NCI-H226 (cell line): ENCODE measurements at regions not wholly inside any gene's neighbourhood (a gene's known extent, or its start where the extent isn't known, plus 50 kb on each side); places are given as distances from the start of the nearest gene placed in this dataset.
"Not testable (repeated sequence)": the region's sequence is repeated elsewhere in the genome, so short reads cannot be mapped to it uniquely, and the experiment has no call there.

Source experiments
- DNase-seq: peaks from one replicate; pipeline ENCODE4 v3.0.0-alpha.2; 2015

- DNase-seq = no peak
Observed at GRCh38 chr16:66043326-66043725, 323.2 kb upstream of the CDH5 start.

DNA sequence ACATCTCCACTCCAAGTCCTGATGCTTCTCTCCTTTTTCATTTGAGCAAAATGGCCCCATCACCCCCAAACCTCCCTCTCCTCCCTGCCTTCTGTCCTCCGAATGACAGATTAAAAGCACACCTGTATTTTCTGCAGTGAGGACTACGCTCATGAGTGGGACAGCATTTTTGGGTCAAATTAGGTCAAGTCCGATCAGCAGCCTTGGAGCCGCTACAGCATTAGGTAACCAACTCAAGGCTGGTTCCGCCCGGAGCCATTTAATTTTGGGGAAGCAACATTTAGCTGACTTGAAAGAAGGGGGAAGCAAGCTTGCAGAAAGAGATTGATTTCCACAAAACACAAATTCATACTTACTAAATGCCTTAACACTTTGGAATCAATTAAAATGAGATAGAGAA is 324.1 kb upstream of the CDH5 start:
- no peak for DNase-seq

DNA sequence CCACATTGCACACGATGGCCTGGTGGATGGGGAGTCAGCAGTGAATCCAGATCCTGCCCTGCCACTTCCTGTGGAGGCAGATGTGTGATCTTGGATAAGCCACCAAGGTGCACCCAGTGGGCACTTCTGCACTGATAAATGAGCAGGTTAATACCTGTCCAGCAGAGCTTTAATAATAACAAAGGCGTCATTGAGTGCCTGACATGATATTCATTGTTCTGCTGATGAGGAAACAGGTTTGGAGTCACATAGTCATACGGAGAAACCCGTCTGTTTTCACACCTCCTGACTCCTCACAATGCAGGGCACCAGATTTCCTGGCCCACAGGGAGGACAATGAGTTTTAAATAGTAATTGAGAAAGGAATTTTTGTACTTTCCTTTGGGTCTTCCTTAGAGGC is 324.6 kb upstream of the CDH5 start:
- no peak for DNase-seq

GRCh38 chr16:66039793-66040192 is 326.7 kb upstream of the CDH5 start:
- DNase-seq = no peak

GRCh38 chr16:66036793-66037715 is 329.4 kb upstream of the CDH5 start:
- DNase-seq = no peak

DNA sequence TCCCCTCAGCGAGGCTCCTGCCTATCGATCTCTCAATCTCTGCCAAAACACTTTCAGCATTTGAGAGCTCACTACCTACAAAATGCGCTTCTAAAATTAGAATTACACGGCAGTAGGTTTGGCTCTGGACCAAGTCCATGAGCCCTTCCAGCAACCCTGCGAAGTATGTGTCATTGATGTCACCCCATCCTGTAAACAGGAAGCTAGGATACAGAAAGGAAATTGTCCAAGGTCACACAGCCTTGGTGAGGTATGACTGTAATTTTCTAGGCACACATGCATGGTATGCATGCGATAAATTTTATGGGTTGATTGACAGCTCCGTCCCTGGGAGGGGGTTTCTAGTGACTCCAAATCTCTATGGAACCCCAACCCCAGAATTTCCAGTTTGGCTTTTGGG is 330.3 kb upstream of the CDH5 start:
- no peak for DNase-seq

- DNase-seq = no peak
Observed at GRCh38 chr16:66035096-66035495, 331.4 kb upstream of the CDH5 start.

- DNase-seq = no peak
Observed at GRCh38 chr16:66032841-66033240, 333.6 kb upstream of the CDH5 start.

DNA sequence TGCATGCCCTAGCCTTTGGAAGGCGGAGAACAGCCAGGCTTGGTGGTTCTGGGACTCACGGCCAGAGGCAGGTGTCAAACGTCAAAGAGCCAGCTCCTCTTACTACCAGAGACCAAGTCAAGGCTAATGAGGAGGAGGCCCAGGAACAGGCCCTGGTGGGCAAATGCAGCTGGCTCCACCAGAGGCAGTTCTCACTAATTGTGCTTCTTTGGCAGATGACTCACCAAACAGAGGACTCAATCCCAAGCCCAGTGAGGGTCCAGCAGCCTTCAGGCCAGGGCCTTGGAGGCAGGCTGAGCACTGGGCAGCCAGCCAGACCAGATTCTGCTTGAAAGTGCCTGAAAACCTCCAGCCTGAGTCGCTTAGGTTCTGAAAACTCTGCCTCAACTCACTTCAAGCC is 336.5 kb upstream of the CDH5 start:
- peak; percentile 33 for DNase-seq

DNA sequence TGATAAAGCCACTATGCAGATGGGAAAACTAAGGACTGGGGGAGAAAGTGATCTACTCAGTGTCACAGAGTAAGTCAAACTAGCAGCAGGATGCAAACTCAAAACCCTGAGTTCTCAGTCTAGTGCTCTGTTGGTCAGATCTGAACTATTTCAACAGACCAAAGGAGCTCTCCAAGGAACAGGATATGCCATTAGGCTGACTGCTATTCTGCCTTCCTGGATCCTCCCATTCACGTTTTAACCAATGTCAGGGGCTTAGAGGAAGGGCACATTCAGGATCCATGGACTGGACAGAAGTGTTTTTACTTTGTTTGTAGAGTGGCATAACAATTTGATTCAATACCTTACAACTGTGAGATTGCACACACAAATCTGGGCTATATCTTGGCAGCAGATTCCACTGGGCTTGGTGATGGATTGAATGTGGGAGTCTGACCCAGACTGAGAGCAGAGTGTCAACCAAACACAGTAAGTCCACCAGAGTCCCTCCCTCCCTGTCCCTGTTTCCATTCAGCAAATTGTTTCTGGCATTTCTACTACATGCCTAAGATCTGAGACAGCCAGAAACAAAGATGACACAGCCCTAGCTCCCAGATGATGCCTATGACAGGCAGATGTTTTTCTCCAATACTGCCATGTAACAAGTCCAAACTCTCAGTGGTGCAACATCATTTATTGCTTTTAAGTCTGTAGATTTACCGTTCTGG is 337.8 kb upstream of the CDH5 start:
- peak; percentile 86 for DNase-seq

- DNase-seq = no peak
Observed at GRCh38 chr16:66026787-66027330, 339.6 kb upstream of the CDH5 start.

GRCh38 chr16:66026211-66026610 is 340.3 kb upstream of the CDH5 start:
- no peak for DNase-seq

DNA sequence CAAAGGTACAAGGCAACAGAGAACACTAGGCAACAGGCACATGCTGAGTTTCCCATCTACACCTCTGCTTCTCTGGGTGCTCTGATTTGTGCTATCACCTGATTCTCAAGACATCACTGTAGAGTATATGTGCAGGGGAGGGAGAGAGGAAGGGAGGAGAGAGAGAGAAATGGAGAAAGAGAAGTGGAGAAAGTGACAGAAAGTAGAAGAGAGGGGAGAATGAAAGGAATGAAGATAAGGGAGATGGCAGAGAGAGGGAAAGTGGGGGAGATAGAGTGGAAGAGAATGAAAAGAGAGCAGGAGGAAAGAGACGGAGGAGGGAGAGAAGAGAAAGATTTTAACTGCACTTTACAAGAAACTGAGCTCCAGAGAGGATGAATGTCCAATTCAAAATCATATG is 340.7 kb upstream of the CDH5 start:
- no peak for DNase-seq

DNA sequence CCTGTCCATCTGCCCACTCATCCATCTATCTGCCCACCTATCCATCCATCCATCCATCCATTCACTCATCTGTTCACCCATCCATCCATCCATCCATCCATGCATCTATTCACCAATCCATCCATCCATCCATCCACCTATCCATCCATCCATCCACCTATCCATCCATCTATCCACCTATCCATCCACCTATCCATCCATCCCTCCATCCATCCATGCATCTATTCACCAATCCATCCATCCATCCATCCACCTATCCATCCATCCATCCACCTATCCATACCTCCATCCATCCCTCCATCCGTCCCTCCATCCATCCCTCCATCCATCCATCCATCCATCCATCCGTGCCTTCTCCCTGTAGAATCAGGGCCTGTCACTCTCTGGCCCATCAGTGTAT is 341.9 kb upstream of the CDH5 start:
- DNase-seq = not testable (repeated sequence)

- DNase-seq = no peak
Observed at GRCh38 chr16:66023481-66023880, 343.0 kb upstream of the CDH5 start.

- DNase-seq = peak; percentile 40
Observed at GRCh38 chr16:66020642-66021041, 345.8 kb upstream of the CDH5 start.

DNA sequence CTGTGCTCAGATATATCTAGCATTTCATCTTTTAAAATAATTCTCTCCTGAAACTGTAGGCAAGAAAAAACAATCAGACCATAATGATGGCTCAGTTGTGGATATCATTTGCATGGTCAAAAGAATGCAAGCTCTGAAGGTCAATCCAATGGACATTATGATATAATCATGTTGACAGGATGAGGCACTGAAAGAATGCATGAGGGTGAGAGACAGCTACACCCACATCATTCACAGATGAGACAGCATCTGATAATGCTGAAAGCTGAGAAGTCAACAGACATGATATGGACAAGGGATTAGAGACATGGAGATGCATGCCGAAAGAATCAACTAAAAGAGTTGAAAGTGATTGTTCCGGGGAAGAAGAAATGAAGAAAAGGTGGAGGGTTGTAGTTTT is 346.4 kb upstream of the CDH5 start:
- DNase-seq = peak; percentile 70

DNA sequence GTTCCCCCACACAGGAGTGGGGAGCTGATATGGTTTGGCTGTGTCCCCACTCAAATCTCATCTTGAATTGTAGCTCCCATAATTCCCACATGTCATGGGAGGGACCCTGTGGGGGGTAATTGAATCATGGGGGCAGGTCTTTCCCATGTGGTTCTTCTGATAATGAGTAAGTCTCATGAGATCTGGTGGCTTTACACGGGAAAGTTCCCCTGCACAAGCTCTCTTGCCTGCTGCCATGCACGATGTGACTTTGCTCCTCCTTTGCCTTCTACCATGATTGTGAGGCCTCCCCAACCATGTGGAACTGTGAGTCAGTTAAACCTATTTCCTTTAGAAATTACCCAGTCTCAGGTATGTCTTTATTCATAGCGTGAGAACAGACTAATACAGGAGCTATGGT is 347.0 kb upstream of the CDH5 start:
- not testable (repeated sequence) for DNase-seq

- no peak for DNase-seq
Observed at GRCh38 chr16:66014221-66014620, 352.3 kb upstream of the CDH5 start.

GRCh38 chr16:66013486-66013885 is 353.0 kb upstream of the CDH5 start:
- DNase-seq = no peak

DNA sequence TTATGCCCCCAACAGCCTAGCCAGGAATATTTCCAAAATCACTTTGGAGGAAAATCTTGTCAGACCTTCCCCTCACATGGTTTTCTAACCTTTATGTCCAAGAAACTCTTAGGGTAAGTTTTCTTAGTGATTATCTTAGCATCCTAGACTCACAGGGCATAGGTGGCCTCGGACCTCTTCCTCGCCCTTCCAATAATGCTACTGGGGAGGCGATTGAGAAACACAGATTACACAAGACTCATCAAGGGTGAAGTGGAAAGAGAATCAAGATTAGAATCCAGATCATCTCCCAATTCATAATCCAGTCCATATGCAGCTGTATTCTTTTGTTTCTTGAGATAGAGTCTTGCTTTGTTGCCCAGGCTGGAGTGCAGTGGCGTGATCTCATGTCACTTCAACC is 358.4 kb upstream of the CDH5 start:
- no peak for DNase-seq

DNA sequence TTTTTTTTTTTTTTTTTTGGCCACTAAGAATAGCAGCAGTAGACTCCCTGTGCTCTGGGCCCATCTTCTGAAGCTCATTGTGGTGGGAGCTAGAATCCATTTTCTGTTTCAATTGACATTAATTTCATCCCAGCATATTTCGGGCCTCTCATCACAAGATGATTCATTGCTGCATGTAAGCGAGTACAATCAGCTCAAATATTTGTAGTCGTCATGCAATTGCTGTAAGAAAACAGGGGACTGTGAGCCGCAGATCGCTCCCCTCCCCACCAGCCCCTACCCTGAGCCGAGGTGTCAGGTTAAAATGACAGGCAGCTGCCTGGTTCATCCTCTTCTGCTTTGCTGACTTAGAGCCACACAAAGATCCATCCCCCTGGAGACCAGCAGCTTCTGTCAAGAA is 358.8 kb upstream of the CDH5 start:
- DNase-seq = peak; percentile 71

- DNase-seq = no peak
Observed at GRCh38 chr16:66006485-66006884, 360.0 kb upstream of the CDH5 start.

DNA sequence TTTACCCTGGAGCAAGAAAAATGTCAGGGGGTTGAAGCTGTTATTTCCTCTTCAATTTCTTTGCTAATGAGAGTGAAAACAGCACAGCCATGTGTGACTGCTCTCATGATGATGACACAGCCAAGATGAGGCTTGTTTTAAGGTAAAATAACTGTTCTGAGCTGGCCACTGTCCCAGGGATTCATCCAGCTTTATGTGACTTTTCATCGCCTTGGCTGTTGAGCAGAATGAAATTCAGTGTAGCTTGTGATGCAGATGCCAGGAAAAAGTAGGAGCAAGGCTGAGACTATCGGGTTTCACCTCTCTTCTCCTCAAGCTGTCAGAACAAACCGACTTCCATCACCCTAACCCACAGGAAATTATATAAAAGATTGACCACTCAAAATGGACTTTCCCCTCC is 361.8 kb upstream of the CDH5 start:
- no peak for DNase-seq
